Fibroblast of mammary gland (primary cell): ENCODE measurements at regions not wholly inside any gene's neighbourhood (a gene's known extent, or its start where the extent isn't known, plus 50 kb on each side); places are given as distances from the start of the nearest gene placed in this dataset.

Experiments used
- DNase-seq: peaks from one replicate; pipeline ENCODE4 v3.0.0-alpha.2; 2010; ENCODE audit warnings: low read depth
- H3K4me3 ChIP-seq: 2 replicates; pipeline ENCODE4 v1.5.1; 2011; ENCODE audit warnings: low read depth, mild to moderate bottlenecking, low read length, moderate library complexity; ENCODE audit not compliant: control insufficient read depth
- TF ChIP-seq, protein P1 (sequence below): conservative IDR thresholded peaks from 2 replicates; pipeline ENCODE4 v1.5.1; 2011; ENCODE audit warnings: low read depth, low read length, inconsistent platforms; ENCODE audit not compliant: control insufficient read depth, insufficient read depth

DNA sequence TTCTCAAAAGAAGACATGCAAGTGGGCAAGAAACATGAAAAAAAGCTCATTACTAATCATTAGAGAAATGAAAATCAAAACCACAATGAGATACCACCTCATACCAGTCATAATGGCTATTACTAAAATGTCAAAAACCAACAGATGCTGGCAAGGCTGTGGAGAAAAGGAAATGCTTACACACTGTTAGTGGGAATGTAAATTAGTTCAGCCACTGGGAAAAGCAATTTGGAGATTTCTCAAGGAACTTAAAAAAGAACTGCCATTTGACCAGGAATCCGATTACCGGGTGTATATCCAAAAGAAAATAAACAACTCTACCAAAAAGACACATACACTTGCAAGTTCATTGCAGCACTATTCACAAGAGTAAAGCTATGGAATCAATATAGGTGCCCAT, 595.4 kb upstream of the RIOK2 start:
- no peak for DNase-seq
- TF ChIP-seq, protein P1, sequence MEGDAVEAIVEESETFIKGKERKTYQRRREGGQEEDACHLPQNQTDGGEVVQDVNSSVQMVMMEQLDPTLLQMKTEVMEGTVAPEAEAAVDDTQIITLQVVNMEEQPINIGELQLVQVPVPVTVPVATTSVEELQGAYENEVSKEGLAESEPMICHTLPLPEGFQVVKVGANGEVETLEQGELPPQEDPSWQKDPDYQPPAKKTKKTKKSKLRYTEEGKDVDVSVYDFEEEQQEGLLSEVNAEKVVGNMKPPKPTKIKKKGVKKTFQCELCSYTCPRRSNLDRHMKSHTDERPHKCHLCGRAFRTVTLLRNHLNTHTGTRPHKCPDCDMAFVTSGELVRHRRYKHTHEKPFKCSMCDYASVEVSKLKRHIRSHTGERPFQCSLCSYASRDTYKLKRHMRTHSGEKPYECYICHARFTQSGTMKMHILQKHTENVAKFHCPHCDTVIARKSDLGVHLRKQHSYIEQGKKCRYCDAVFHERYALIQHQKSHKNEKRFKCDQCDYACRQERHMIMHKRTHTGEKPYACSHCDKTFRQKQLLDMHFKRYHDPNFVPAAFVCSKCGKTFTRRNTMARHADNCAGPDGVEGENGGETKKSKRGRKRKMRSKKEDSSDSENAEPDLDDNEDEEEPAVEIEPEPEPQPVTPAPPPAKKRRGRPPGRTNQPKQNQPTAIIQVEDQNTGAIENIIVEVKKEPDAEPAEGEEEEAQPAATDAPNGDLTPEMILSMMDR: no peak
- H3K4me3 ChIP-seq: no peak overlapping the region

DNA sequence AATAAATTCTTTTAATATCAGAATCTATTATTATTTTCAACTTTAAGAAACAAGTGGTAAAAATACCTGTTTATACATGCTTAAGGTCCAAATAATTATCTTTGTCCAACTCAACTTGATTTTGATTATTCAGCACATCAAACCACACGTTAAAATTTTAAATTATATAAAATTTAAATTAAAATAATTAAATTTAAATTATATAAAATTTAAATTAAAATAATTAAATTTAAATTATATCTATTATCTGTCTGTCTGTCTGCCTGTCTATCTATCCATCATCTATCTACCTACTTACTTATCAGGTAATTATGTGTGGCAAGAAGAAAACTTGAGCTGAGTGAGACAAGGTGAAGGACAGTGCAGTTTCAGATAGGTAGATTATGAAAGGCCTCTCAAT, 605.3 kb upstream of the RIOK2 start:
- TF ChIP-seq, protein P1: no peak
- DNase-seq: no peak
- no peak overlapping the region for H3K4me3 ChIP-seq

DNA sequence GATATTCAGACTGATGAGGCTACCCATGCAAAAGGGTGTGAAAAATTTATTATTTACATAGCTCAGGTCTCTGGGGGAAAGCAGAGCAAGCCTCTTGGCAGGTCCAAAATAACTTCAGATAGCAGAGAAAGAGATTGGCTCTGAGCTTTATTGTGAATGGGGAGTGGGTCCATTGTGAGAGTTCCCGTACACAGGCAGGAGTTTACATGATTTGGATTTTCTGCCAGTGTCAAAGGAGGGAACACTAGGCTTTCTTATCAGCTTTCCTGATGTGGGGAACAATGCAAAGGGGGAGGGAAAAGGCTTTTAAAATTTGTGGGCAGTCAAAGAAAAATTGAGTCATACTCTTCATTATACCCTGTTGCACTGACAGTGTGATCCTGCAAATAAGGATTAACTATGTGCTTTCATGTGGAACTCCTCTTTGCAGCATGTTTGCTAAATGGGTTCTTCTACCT, 615.0 kb upstream of the RIOK2 start:
- DNase-seq: no peak
- no peak overlapping the region for H3K4me3 ChIP-seq
- TF ChIP-seq, protein P1: no peak

DNA sequence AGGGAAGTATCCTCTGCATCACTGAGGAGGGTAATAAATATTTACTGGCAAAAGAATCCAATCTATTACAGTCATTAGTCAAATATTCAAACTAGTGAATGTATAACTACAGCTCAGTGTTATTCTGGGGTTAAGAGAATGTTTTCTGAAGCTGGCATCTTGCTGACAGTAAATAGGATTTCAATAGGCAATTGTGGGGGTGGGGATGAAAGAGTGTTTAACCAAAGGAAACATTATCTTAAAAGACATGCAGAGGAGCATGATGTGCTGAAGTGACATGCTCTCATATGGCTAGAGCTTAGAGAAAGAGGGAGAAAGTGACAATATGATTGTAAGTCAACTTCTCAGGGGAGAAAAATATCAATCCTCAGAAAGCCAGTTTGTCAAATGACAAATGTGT, 618.4 kb upstream of the RIOK2 start:
- no peak overlapping the region for H3K4me3 ChIP-seq
- TF ChIP-seq, protein P1: no peak
- no peak for DNase-seq

DNA sequence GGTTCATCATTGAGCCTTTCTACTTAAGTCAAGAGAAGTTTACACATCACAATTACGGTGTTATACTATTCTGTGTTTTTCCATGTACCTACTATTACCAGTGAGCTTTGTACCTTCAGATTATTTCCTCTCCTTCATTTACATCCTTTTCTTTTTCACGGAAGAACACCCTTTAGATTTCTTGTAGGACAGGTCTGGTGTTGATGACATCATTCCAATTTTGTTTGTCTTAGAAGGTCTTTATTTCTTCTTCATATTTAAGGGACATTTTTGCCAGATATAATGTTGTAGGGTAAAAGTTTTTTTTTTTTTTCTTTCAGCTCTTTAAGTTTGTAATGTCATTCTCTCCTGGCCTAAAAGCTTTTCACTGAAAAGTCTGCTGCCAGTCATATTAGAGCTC, 637.1 kb upstream of the RIOK2 start:
- no peak overlapping the region for H3K4me3 ChIP-seq
- no peak for DNase-seq
- TF ChIP-seq, protein P1: no peak

DNA sequence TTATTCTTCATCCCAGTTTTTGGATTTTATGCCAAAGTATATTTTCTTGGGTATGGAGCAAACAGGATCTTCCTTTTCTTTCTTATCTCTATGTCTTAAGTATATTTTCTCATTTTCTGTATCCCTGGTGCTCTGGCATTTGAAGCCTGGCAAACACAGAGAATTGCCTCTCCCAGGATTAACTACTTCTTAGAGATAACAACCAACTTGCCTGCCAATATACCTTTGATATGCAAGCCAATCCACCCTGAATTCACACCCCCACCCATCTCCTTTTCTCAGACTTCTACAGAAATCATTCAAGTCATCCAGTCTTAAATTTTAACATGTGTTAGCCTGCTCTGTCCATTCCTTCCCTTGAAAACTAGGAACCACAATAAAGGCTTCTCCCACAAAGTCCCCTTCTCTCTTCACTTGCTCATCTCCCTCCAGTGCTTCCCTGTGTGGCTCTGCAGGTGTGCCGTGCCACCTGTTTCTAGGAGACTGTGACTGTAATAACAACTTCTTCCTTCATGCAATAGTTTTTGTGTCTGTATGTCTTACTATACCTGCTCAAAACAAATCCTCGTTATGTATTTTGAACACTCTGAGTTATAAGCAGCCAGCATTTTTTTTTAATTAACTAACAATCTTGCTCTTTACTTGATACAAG, 649.7 kb upstream of the RIOK2 start:
- no peak overlapping the region for H3K4me3 ChIP-seq
- TF ChIP-seq, protein P1: no peak
- DNase-seq: no peak

DNA sequence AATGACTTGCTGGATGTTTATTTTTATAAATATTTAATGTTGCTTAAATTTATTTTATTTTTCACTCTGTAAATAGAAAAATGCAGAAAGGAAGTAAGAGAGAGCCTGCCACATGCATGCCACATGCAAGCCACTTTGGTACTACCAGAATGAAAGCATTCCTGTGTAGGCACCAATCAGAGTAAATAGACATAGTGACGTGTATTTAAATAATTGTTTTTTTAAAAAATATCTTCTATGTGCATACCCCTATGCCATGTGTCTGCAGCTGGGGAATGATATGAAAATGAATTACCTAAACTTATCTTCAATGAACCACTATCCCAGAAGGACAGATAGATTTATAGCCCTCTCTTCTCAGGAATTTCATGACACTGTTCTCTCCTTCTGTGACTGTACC, 651.5 kb upstream of the RIOK2 start:
- no peak for DNase-seq
- no peak overlapping the region for H3K4me3 ChIP-seq
- TF ChIP-seq, protein P1: no peak
